OCI-LY1 (cell line): ENCODE measurements at regions not wholly inside any gene's neighbourhood (a gene's known extent, or its start where the extent isn't known, plus 50 kb on each side); places are given as distances from the start of the nearest gene placed in this dataset.

ENCODE experiments used
- EZH2 ChIP-seq: fragments of 200-600 bp; sonication (generic), shearing (Covaris generic); IDR thresholded peaks from 2 replicates; pipeline ENCODE4 v1.8.0; 2017; ENCODE audit warnings: borderline replicate concordance, mixed run types, mild to moderate bottlenecking, antibody characterized with exemption, low read length, moderate library complexity, mixed read lengths
- TF ChIP-seq, protein P1 (sequence below): fragments of 200-600 bp; sonication (generic), shearing (Covaris generic); IDR thresholded peaks from 2 replicates; pipeline ENCODE4 v1.5.1; 2017; ENCODE audit warnings: mild to moderate bottlenecking, antibody characterized with exemption, low read length, moderate library complexity, mixed read lengths

- no peak for TF ChIP-seq EZH2
- TF ChIP-seq, protein P1, sequence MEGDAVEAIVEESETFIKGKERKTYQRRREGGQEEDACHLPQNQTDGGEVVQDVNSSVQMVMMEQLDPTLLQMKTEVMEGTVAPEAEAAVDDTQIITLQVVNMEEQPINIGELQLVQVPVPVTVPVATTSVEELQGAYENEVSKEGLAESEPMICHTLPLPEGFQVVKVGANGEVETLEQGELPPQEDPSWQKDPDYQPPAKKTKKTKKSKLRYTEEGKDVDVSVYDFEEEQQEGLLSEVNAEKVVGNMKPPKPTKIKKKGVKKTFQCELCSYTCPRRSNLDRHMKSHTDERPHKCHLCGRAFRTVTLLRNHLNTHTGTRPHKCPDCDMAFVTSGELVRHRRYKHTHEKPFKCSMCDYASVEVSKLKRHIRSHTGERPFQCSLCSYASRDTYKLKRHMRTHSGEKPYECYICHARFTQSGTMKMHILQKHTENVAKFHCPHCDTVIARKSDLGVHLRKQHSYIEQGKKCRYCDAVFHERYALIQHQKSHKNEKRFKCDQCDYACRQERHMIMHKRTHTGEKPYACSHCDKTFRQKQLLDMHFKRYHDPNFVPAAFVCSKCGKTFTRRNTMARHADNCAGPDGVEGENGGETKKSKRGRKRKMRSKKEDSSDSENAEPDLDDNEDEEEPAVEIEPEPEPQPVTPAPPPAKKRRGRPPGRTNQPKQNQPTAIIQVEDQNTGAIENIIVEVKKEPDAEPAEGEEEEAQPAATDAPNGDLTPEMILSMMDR, result no peak
Measured at GRCh38 chr1:30472526-30472925, 250.9 kb downstream of the MATN1 start.
